Limb (tissue), 2 donors: ENCODE measurements at regions not wholly inside any gene's neighbourhood (a gene's known extent, or its start where the extent isn't known, plus 50 kb on each side); places are given as distances from the start of the nearest gene placed in this dataset.

ENCODE experiments used
- DNase-seq, 2 donors: peaks; one replicate each; pipeline ENCODE4 v3.0.0-alpha.2; 2016; ENCODE audit errors: extremely low spot score in 2 of 2

GRCh38 chr2:147473075-147473474 is 371.8 kb upstream of the ACVR2A start:
- no peak for DNase-seq

GRCh38 chr2:147471126-147471525 is 373.7 kb upstream of the ACVR2A start:
- DNase-seq = no peak

GRCh38 chr2:147469471-147469870 is 375.4 kb upstream of the ACVR2A start:
- no peak for DNase-seq

- DNase-seq = no peak
Measured at GRCh38 chr2:147468963-147469362, 375.9 kb upstream of the ACVR2A start.

- no peak for DNase-seq
Measured at GRCh38 chr2:147468349-147468748, 376.5 kb upstream of the ACVR2A start.

GRCh38 chr2:147467441-147467840 is 377.4 kb upstream of the ACVR2A start:
- no peak for DNase-seq

GRCh38 chr2:147464737-147465357 is 380.0 kb upstream of the ACVR2A start:
- no peak for DNase-seq

- DNase-seq = no peak
Measured at GRCh38 chr2:147463881-147464520, 380.8 kb upstream of the ACVR2A start.

GRCh38 chr2:147460155-147460554 is 384.7 kb upstream of the ACVR2A start:
- no peak for DNase-seq

- no peak for DNase-seq
Measured at GRCh38 chr2:147456779-147457178, 388.1 kb upstream of the ACVR2A start.

- no peak for DNase-seq
Measured at GRCh38 chr2:147451902-147452515, 392.8 kb upstream of the ACVR2A start.

- peak; percentile 12 to 40 for DNase-seq
Measured at GRCh38 chr2:147450661-147451510, 393.9 kb upstream of the ACVR2A start.

GRCh38 chr2:147449323-147449991 is 395.4 kb upstream of the ACVR2A start:
- no peak for DNase-seq

- DNase-seq = peak in 1 of 2 donors; percentile 23
Measured at GRCh38 chr2:147442816-147443215, 402.0 kb upstream of the ACVR2A start.

- DNase-seq = no peak
Measured at GRCh38 chr2:147441182-147441581, 403.6 kb upstream of the ACVR2A start.

- DNase-seq = no peak
Measured at GRCh38 chr2:147440734-147441133, 404.1 kb upstream of the ACVR2A start.

- DNase-seq = no peak
Measured at GRCh38 chr2:147439986-147440385, 404.8 kb upstream of the ACVR2A start.

GRCh38 chr2:147438882-147439281 is 405.9 kb upstream of the ACVR2A start:
- DNase-seq = no peak

GRCh38 chr2:147433822-147434221 is 411.0 kb upstream of the ACVR2A start:
- no peak for DNase-seq

- DNase-seq = no peak
Measured at GRCh38 chr2:147430408-147430807, 414.4 kb upstream of the ACVR2A start.

GRCh38 chr2:147428120-147428747 is 416.6 kb upstream of the ACVR2A start:
- no peak for DNase-seq
